Astrocyte of the spinal cord (primary cell): ENCODE measurements at regions not wholly inside any gene's neighbourhood (a gene's known extent, or its start where the extent isn't known, plus 50 kb on each side); places are given as distances from the start of the nearest gene placed in this dataset.

ENCODE experiments used
- DNase-seq: peaks from one replicate; pipeline ENCODE4 v3.0.0; 2011; ENCODE audit warnings: low read depth, low spot score
- H3K4me3 ChIP-seq: 2 replicates; pipeline ENCODE4 v1.5.1; 2011; ENCODE audit warnings: low read depth, mild to moderate bottlenecking, low read length, moderate library complexity
- CTCF ChIP-seq: IDR thresholded peaks from 2 replicates; pipeline ENCODE4 v1.5.1; 2012; ENCODE audit warnings: low read depth, mild to moderate bottlenecking, low read length, inconsistent platforms
- in situ Hi-C: cut with HindIII; loops from 2 replicates; pipeline ENCODE4 v1.10.0; 2017; ENCODE audit warnings: low sequenced_read_pairs

- no peak for DNase-seq
- TF ChIP-seq CTCF = no peak
- H3K4me3 ChIP-seq = no peak overlapping the region
- in situ Hi-C loops = no loop called here
These were observed 149.7 kb downstream of the CCT6B start for GRCh38 chr17:34811561-34811960.

- no peak for DNase-seq
- in situ Hi-C loops = no loop called here
- no peak for TF ChIP-seq CTCF
- H3K4me3 ChIP-seq = no peak overlapping the region
These were observed 160.6 kb downstream of the CCT6B start for GRCh38 chr17:34800661-34801060.

- no peak overlapping the region for H3K4me3 ChIP-seq
- in situ Hi-C loops = no loop called here
- no peak for DNase-seq
- no peak for TF ChIP-seq CTCF
These were observed 161.5 kb downstream of the CCT6B start for GRCh38 chr17:34799751-34800150.

- in situ Hi-C loops = no loop called here
- DNase-seq = no peak
- no peak overlapping the region for H3K4me3 ChIP-seq
- TF ChIP-seq CTCF = no peak
These were observed 162.7 kb downstream of the CCT6B start for GRCh38 chr17:34798581-34798980.

GRCh38 chr17:34797720-34798119 lies 163.5 kb downstream of the CCT6B start:
- DNase-seq = no peak
- H3K4me3 ChIP-seq = no peak overlapping the region
- no peak for TF ChIP-seq CTCF
- in situ Hi-C loops = no loop called here

- TF ChIP-seq CTCF = no peak
- in situ Hi-C loops = no loop called here
- no peak overlapping the region for H3K4me3 ChIP-seq
- DNase-seq = no peak
These were observed 167.9 kb downstream of the CCT6B start for GRCh38 chr17:34793231-34793908.
